Lower leg skin (tissue), 3 donors: ENCODE measurements at regions not wholly inside any gene's neighbourhood (a gene's known extent, or its start where the extent isn't known, plus 50 kb on each side); places are given as distances from the start of the nearest gene placed in this dataset.

Experiments
- POLR2A ChIP-seq, 2 donors: fragments of 450-650 bp; IDR thresholded peaks; one replicate each; pipeline ENCODE4 v1.6.1; 2016 to 2017; ENCODE audit warnings: antibody characterized with exemption in 2 of 2, mild to moderate bottlenecking in 1 of 2, moderate library complexity in 1 of 2
- TF ChIP-seq, protein P1 (sequence below), 3 donors: fragments of 450-650 bp; IDR thresholded peaks; one replicate each; pipeline ENCODE4 v1.5.1; 2016; ENCODE audit warnings: antibody characterized with exemption in 3 of 3, mild to moderate bottlenecking in 3 of 3, moderate library complexity in 2 of 3

DNA sequence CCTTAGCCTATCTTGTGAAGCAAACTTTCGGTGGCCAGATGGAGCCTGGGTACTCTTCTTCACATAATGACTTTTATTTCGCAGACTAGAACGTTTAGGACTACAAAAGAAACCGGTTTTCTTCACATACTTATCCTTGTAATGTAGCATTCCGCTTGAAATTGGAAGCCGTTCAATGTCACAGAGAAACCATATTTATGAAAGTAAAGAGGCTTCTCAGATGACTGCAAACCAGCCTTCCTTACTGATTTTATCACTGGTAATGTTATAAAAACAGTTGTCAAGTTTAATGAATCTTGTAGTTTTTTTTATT, 94.1 kb downstream of the PPIAL4G start:
- TF ChIP-seq POLR2A (IDR thresholded peaks at IDR 0.05), result no peak
- TF ChIP-seq, protein P1, sequence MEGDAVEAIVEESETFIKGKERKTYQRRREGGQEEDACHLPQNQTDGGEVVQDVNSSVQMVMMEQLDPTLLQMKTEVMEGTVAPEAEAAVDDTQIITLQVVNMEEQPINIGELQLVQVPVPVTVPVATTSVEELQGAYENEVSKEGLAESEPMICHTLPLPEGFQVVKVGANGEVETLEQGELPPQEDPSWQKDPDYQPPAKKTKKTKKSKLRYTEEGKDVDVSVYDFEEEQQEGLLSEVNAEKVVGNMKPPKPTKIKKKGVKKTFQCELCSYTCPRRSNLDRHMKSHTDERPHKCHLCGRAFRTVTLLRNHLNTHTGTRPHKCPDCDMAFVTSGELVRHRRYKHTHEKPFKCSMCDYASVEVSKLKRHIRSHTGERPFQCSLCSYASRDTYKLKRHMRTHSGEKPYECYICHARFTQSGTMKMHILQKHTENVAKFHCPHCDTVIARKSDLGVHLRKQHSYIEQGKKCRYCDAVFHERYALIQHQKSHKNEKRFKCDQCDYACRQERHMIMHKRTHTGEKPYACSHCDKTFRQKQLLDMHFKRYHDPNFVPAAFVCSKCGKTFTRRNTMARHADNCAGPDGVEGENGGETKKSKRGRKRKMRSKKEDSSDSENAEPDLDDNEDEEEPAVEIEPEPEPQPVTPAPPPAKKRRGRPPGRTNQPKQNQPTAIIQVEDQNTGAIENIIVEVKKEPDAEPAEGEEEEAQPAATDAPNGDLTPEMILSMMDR (IDR thresholded peaks at IDR 0.05), result no peak
